ENCODE measurements at regions not wholly inside any gene's neighbourhood (a gene's known extent, or its start where the extent isn't known, plus 50 kb on each side); places are given as distances from the start of the nearest gene placed in this dataset.
A peak's percentile ranks its signal among the peaks of the same experiment; 100 is the strongest.

- no peak overlapping the region for H3K4me3 ChIP-seq (ENCODE audit: low read length in 3 of 3)
- no peak for FAIRE-seq
- H3K4me1 ChIP-seq (ENCODE audit: control insufficient read depth in 2 of 3, insufficient read depth in 2 of 3, low read depth in 1 of 3, low read length in 3 of 3) = peaks cover 0 to 4% (median 0%) of the 10 kb centered on the region in 3 donors
- DNase-seq = peak in 2 of 5 donors; percentile 19 to 38
- H3K9ac ChIP-seq (ENCODE audit: low read length in 3 of 3) = no peak overlapping the region
- no peaks in the 10 kb centered on the region for H3K36me3 ChIP-seq (ENCODE audit: control insufficient read depth in 2 of 3, insufficient read depth in 3 of 3, low read length in 3 of 3)
- H3K27me3 ChIP-seq (ENCODE audit: control insufficient read depth, insufficient read depth, low read length) = no peaks in the 10 kb centered on the region
- no peak for TF ChIP-seq CTCF (IDR thresholded peaks at IDR 0.05; ENCODE audit: borderline replicate concordance, extremely low read depth, insufficient read depth)
- H3K27ac ChIP-seq (ENCODE audit: low read depth in 2 of 2, low read length in 2 of 2) = no peak overlapping the region
- H3K9me3 ChIP-seq (ENCODE audit: control insufficient read depth in 2 of 3, insufficient read depth in 1 of 3, low read length in 3 of 3) = no peaks in the 10 kb centered on the region
- intact Hi-C loops (cut with DNase I) = no loop called here
Observed at GRCh38 chr2:175619179-175620045, 382.7 kb downstream of the LNPK start.

GRCh38 chr2:175612280-175612679 lies 389.8 kb downstream of the LNPK start:
- intact Hi-C loops (cut with DNase I) = no loop called here
- Histone ChIP-seq H3K9me3 (ENCODE audit: control insufficient read depth in 2 of 3, insufficient read depth in 1 of 3, low read length in 3 of 3) (no peaks in the 10 kb centered on the region), H3K36me3 (ENCODE audit: control insufficient read depth in 2 of 3, insufficient read depth in 3 of 3, low read length in 3 of 3) (no peaks in the 10 kb centered on the region), H3K4me1 (ENCODE audit: control insufficient read depth in 2 of 3, insufficient read depth in 2 of 3, low read depth in 1 of 3, low read length in 3 of 3) (no peaks in the 10 kb centered on the region), H3K27ac (ENCODE audit: low read depth in 2 of 2, low read length in 2 of 2) (no peak overlapping the region), H3K27me3 (ENCODE audit: control insufficient read depth, insufficient read depth, low read length) (no peaks in the 10 kb centered on the region), H3K9ac (ENCODE audit: low read length in 3 of 3) (no peak overlapping the region), H3K4me3 (ENCODE audit: low read length in 3 of 3) (no peak overlapping the region)
- no peak for TF ChIP-seq CTCF (IDR thresholded peaks at IDR 0.05; ENCODE audit: borderline replicate concordance, extremely low read depth, insufficient read depth)
- FAIRE-seq (no peak), DNase-seq (no peak)

DNA sequence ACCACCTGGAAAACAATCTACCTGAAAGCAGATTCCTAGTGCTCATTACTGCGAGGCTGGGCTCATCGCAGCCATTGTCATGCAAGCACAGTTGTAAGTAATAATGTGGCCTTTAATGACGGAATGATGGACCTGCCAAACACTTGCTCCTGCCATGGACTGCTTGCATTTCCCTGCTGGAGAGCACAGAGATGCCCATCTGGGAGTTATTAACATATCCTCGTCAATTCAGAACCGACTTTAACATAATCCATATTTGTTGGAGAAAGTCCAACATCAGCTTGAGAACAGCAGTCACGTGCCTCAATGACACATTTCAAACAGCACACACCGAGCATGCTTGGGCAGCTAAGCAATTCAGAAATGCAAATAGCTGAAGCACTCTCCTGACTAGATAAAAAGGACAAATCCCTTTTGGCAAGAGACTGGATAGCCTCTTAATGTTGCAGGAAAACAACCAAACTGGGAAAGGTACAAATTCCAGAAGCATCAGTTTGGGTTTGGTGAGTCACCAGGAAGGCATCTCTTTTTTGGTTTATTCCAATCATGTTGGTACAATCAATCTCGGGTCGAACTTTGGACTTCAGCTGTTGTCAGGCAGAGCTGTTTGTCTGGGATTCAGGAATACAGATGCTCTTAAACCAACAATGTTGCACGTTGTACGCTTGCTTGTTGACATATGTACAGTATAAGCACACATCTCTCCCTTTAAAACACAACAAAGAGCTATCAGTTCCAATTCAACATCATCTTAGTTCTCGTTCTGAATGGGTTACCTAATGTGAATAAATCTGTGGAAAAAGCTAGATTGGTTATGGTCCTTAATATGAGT lies 395.8 kb downstream of the LNPK start:
- no peak for TF ChIP-seq CTCF (IDR thresholded peaks at IDR 0.05; ENCODE audit: borderline replicate concordance, extremely low read depth, insufficient read depth)
- no peak overlapping the region for H3K9ac ChIP-seq (ENCODE audit: low read length in 3 of 3)
- DNase-seq = no peak
- no peak overlapping the region for H3K27ac ChIP-seq (ENCODE audit: low read depth in 2 of 2, low read length in 2 of 2)
- H3K4me1 ChIP-seq (ENCODE audit: control insufficient read depth in 2 of 3, insufficient read depth in 2 of 3, low read depth in 1 of 3, low read length in 3 of 3) = no peaks in the 10 kb centered on the region
- H3K27me3 ChIP-seq (ENCODE audit: control insufficient read depth, insufficient read depth, low read length) = no peaks in the 10 kb centered on the region
- no peaks in the 10 kb centered on the region for H3K9me3 ChIP-seq (ENCODE audit: control insufficient read depth in 2 of 3, insufficient read depth in 1 of 3, low read length in 3 of 3)
- no peak overlapping the region for H3K4me3 ChIP-seq (ENCODE audit: low read length in 3 of 3)
- intact Hi-C loops (cut with DNase I) = no loop called here
- no peaks in the 10 kb centered on the region for H3K36me3 ChIP-seq (ENCODE audit: control insufficient read depth in 2 of 3, insufficient read depth in 3 of 3, low read length in 3 of 3)
- FAIRE-seq = no peak

Measured in kidney (tissue), 13 donors.